ENCODE measurements at regions not wholly inside any gene's neighbourhood (a gene's known extent, or its start where the extent isn't known, plus 50 kb on each side); places are given as distances from the start of the nearest gene placed in this dataset.

DNA sequence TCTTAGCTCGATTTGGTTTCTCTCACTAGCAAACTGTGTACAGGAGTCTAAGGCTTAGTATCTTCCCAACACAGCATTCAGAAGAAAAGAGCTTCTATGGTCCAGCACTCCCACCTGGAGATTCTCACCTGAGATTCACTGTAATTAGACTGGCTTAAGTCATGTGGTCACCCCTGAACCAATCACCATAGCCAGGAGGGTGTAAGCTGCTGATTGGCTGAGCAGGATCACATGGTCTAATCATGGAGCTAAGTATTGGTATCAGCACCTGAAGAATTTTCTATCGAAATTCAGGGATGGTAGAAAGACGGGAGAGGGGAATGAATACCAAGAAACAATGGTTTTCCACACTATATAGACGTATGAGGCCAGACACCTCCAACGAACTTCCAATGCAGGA is 359.8 kb upstream of the ERCC4 start:
- no peak overlapping the region for H3K27ac Mint-ChIP-seq
- no peaks in the 10 kb centered on the region for H3K4me1 Mint-ChIP-seq
- no peak overlapping the region for H3K27ac ChIP-seq (ENCODE audit: low read length)

DNA sequence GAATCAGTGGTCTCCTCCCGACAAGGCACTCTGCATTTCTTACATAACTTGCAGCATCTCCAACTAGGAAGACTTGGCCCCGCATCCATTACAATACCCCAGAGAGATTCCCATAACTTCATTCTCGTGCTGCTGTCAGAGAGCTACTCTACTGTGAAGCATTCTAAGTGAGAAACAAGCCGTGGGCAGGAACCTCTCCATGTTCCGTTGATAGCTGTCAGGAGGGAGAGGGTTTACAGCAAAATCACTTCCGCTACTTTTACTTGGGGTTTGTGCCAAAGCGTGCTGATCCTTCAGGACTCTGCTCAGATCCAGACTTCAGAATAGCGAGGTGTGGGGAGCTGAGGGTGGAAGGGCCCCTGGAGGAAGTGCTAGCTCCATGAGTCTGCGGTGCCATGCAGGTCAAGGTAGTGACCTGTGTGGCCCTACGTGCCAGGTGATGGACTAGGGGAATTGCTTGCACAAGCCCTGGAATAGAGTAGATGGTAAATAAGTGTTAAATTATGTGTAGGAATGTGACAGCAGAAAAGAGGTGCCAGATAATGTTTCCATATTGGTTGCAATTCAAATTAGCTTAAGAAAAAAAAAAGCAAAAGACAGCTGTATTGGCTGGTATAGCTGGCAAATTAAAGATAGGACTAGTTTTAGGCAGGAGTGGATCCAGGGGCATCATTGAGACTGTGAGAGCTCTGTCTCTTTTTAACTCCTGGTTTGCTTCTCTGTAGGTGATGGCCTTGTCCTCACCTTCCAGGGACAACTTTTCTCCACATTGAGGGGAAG is 358.5 kb upstream of the ERCC4 start:
- Mint-ChIP-seq H3K36me3 (no peaks in the 10 kb centered on the region), H3K4me1 (no peaks in the 10 kb centered on the region), H3K4me3 (no peak overlapping the region), H3K9me3 (peaks cover 0 to 5% of the 10 kb centered on the region in 2 donors), H3K27me3 (ENCODE audit: low read depth in 2 of 2) (no peaks in the 10 kb centered on the region), H3K27ac (no peak overlapping the region)
- Histone ChIP-seq H3K4me3 (ENCODE audit: low read length) (no peak overlapping the region), H3K4me1 (ENCODE audit: control insufficient read depth, insufficient read depth, low read length) (no peaks in the 10 kb centered on the region), H3K36me3 (ENCODE audit: control insufficient read depth, insufficient read depth, low read length) (no peaks in the 10 kb centered on the region), H3K27me3 (ENCODE audit: control insufficient read depth, insufficient read depth, low read length) (no peaks in the 10 kb centered on the region), H3K9me3 (ENCODE audit: control insufficient read depth, insufficient read depth, low read length) (no peaks in the 10 kb centered on the region), H3K27ac (ENCODE audit: low read length) (no peak overlapping the region)
- WGBS (ENCODE audit: insufficient coverage): 83% methylated on average over 10 of the region's 10 CpGs
- intact Hi-C loops (cut with micrococcal nuclease): no loop called here
- TF ChIP-seq, protein P1, sequence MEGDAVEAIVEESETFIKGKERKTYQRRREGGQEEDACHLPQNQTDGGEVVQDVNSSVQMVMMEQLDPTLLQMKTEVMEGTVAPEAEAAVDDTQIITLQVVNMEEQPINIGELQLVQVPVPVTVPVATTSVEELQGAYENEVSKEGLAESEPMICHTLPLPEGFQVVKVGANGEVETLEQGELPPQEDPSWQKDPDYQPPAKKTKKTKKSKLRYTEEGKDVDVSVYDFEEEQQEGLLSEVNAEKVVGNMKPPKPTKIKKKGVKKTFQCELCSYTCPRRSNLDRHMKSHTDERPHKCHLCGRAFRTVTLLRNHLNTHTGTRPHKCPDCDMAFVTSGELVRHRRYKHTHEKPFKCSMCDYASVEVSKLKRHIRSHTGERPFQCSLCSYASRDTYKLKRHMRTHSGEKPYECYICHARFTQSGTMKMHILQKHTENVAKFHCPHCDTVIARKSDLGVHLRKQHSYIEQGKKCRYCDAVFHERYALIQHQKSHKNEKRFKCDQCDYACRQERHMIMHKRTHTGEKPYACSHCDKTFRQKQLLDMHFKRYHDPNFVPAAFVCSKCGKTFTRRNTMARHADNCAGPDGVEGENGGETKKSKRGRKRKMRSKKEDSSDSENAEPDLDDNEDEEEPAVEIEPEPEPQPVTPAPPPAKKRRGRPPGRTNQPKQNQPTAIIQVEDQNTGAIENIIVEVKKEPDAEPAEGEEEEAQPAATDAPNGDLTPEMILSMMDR (IDR thresholded peaks at IDR 0.05): no peak
- no peak for DNase-seq
- ATAC-seq: no peak

More for the DNA sequence above, 359.8 kb upstream of the ERCC4 start:
- ATAC-seq: no peak
- Mint-ChIP-seq H3K4me3 (no peak overlapping the region), H3K36me3 (no peaks in the 10 kb centered on the region), H3K27me3 (ENCODE audit: low read depth in 2 of 2) (peaks cover 0 to 2% of the 10 kb centered on the region in 2 donors), H3K9me3 (peaks cover 0 to 5% of the 10 kb centered on the region in 2 donors)
- Histone ChIP-seq H3K27me3 (ENCODE audit: control insufficient read depth, insufficient read depth, low read length) (no peaks in the 10 kb centered on the region), H3K36me3 (ENCODE audit: control insufficient read depth, insufficient read depth, low read length) (no peaks in the 10 kb centered on the region), H3K4me3 (ENCODE audit: low read length) (no peak overlapping the region), H3K9me3 (ENCODE audit: control insufficient read depth, insufficient read depth, low read length) (no peaks in the 10 kb centered on the region), H3K4me1 (ENCODE audit: control insufficient read depth, insufficient read depth, low read length) (no peaks in the 10 kb centered on the region)
- DNase-seq: no peak
- intact Hi-C loops (cut with micrococcal nuclease): no loop called here
- TF ChIP-seq, protein P1 (IDR thresholded peaks at IDR 0.05): no peak
- 89% methylated on average over 2 of the region's 5 CpGs for WGBS (ENCODE audit: insufficient coverage)

DNA sequence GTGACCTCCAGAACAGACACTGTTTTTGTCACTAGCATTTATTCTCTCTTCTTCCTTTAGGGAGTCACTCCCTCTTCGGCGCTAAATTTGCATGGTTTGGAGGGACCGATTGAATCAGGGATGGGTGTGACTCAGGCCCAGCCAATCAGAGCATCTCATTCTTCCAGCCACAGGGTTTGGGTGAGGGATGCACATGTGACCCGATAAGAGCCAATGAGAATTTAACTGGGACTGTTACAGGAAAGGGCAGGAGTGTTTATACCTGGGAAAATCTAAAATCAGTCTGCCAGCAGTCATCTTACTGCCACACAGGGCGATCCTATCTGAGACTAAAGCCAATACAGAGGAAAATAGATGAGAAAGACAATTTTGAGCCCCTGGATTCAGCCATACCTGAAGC is 351.2 kb upstream of the ERCC4 start:
- DNase-seq (no peak), ATAC-seq (no peak)
- Histone ChIP-seq H3K9me3 (ENCODE audit: control insufficient read depth, insufficient read depth, low read length) (no peaks in the 10 kb centered on the region), H3K36me3 (ENCODE audit: control insufficient read depth, insufficient read depth, low read length) (no peaks in the 10 kb centered on the region), H3K27ac (ENCODE audit: low read length) (no peak overlapping the region), H3K4me1 (ENCODE audit: control insufficient read depth, insufficient read depth, low read length) (no peaks in the 10 kb centered on the region), H3K4me3 (ENCODE audit: low read length) (no peak overlapping the region), H3K27me3 (ENCODE audit: control insufficient read depth, insufficient read depth, low read length) (no peaks in the 10 kb centered on the region)
- TF ChIP-seq, protein P1 (IDR thresholded peaks at IDR 0.05): no peak
- H3K9me3 Mint-ChIP-seq: peaks cover 0 to 3% of the 10 kb centered on the region in 2 donors
- no peaks in the 10 kb centered on the region for H3K36me3 Mint-ChIP-seq
- WGBS (ENCODE audit: insufficient coverage): 82% methylated on average over 4 of the region's 5 CpGs
- intact Hi-C loops (cut with micrococcal nuclease): no loop called here
- no peaks in the 10 kb centered on the region for H3K4me1 Mint-ChIP-seq
- H3K4me3 Mint-ChIP-seq: no peak overlapping the region
- no peak overlapping the region for H3K27ac Mint-ChIP-seq
- no peaks in the 10 kb centered on the region for H3K27me3 Mint-ChIP-seq (ENCODE audit: low read depth in 2 of 2)

DNA sequence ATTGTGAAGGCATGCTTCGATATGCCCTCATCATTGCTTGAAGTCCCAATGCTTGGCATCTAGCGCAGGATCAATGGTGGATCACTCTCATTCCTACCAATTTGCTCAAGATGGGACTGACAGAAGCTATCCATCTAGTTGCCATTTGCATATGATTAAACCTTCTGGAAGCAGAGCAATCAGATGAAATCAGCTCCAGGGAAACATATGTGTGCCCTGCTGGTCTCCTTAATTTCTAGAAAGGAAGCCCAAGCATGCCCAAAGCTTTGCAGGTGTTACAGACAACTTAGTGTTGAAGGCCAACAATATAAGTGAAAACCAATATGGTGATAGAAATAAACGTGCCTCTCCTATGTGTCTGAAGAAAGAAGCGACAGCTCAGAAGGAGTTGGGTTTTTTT is 350.0 kb upstream of the ERCC4 start:
- Histone ChIP-seq H3K4me1 (ENCODE audit: control insufficient read depth, insufficient read depth, low read length) (no peaks in the 10 kb centered on the region), H3K4me3 (ENCODE audit: low read length) (no peak overlapping the region), H3K36me3 (ENCODE audit: control insufficient read depth, insufficient read depth, low read length) (no peaks in the 10 kb centered on the region), H3K9me3 (ENCODE audit: control insufficient read depth, insufficient read depth, low read length) (no peaks in the 10 kb centered on the region), H3K27me3 (ENCODE audit: control insufficient read depth, insufficient read depth, low read length) (no peaks in the 10 kb centered on the region), H3K27ac (ENCODE audit: low read length) (no peak overlapping the region)
- Mint-ChIP-seq H3K4me3 (no peak overlapping the region), H3K4me1 (no peaks in the 10 kb centered on the region), H3K27ac (no peak overlapping the region), H3K27me3 (ENCODE audit: low read depth in 2 of 2) (no peaks in the 10 kb centered on the region), H3K9me3 (peaks cover 3 to 6% of the 10 kb centered on the region in 2 donors), H3K36me3 (no peaks in the 10 kb centered on the region)
- 88% methylated on average over 4 of the region's 4 CpGs for WGBS (ENCODE audit: insufficient coverage)
- TF ChIP-seq, protein P1 (IDR thresholded peaks at IDR 0.05): no peak
- DNase-seq (no peak), ATAC-seq (no peak)
- intact Hi-C loops (cut with micrococcal nuclease): no loop called here

All from natural killer cell (primary cell).